NCI-H446 (cell line): ENCODE measurements at regions not wholly inside any gene's neighbourhood (a gene's known extent, or its start where the extent isn't known, plus 50 kb on each side); places are given as distances from the start of the nearest gene placed in this dataset.

ENCODE experiments used
- DNase-seq, 2 experiments: peaks; one replicate each; lab custom pipeline; 2025; lab: John Stamatoyannopoulos, UW

- DNase-seq: no peak
These were observed 716.7 kb downstream of the DIAPH3 start for GRCh38 chr13:59447031-59447430.

GRCh38 chr13:59447846-59448620, 715.7 kb downstream of the DIAPH3 start:
- no peak for DNase-seq

GRCh38 chr13:59449750-59450149, 714.0 kb downstream of the DIAPH3 start:
- DNase-seq: no peak

- DNase-seq: peak in 1 of 2 experiments; percentile 3
These were observed 713.5 kb downstream of the DIAPH3 start for GRCh38 chr13:59450229-59450628.

- no peak for DNase-seq
These were observed 712.5 kb downstream of the DIAPH3 start for GRCh38 chr13:59451236-59451635.

- no peak for DNase-seq
These were observed 711.4 kb downstream of the DIAPH3 start for GRCh38 chr13:59452189-59452890.

GRCh38 chr13:59458908-59459579, 704.7 kb downstream of the DIAPH3 start:
- DNase-seq: no peak

- no peak for DNase-seq
These were observed 703.8 kb downstream of the DIAPH3 start for GRCh38 chr13:59459972-59460371.

GRCh38 chr13:59461411-59461810, 702.3 kb downstream of the DIAPH3 start:
- DNase-seq: no peak

- no peak for DNase-seq
These were observed 700.7 kb downstream of the DIAPH3 start for GRCh38 chr13:59463023-59463422.

- no peak for DNase-seq
These were observed 698.8 kb downstream of the DIAPH3 start for GRCh38 chr13:59464926-59465325.

GRCh38 chr13:59468396-59468795, 695.3 kb downstream of the DIAPH3 start:
- DNase-seq: no peak

GRCh38 chr13:59471106-59471505, 692.6 kb downstream of the DIAPH3 start:
- no peak for DNase-seq

- no peak for DNase-seq
These were observed 691.6 kb downstream of the DIAPH3 start for GRCh38 chr13:59472134-59472533.

- DNase-seq: no peak
These were observed 689.0 kb downstream of the DIAPH3 start for GRCh38 chr13:59474696-59475095.

- DNase-seq: no peak
These were observed 687.8 kb downstream of the DIAPH3 start for GRCh38 chr13:59475911-59476310.

- DNase-seq: no peak
These were observed 687.4 kb downstream of the DIAPH3 start for GRCh38 chr13:59476366-59476765.

GRCh38 chr13:59477011-59477410, 686.7 kb downstream of the DIAPH3 start:
- no peak for DNase-seq

- no peak for DNase-seq
These were observed 684.8 kb downstream of the DIAPH3 start for GRCh38 chr13:59478908-59479307.

GRCh38 chr13:59479629-59480028, 684.1 kb downstream of the DIAPH3 start:
- DNase-seq: no peak

- DNase-seq: no peak
These were observed 683.1 kb downstream of the DIAPH3 start for GRCh38 chr13:59480396-59481259.
